HUES64 (cell line): ENCODE measurements at regions not wholly inside any gene's neighbourhood (a gene's known extent, or its start where the extent isn't known, plus 50 kb on each side); places are given as distances from the start of the nearest gene placed in this dataset.
"Not testable (repeated sequence)": the region's sequence is repeated elsewhere in the genome, so short reads cannot be mapped to it uniquely, and the experiment has no call there.

ENCODE experiments used
- H3K27ac ChIP-seq: 2 replicates; pipeline ENCODE4 v1.7.0; 2013; ENCODE audit warnings: low read depth, low read length, inconsistent platforms
- H3K27me3 ChIP-seq: 2 replicates; pipeline ENCODE4 v1.6.1; 2013; ENCODE audit warnings: mild to moderate bottlenecking, low read length; ENCODE audit not compliant: insufficient read depth
- H3K36me3 ChIP-seq: 2 replicates; pipeline ENCODE4 v1.6.1; 2013; ENCODE audit warnings: mild to moderate bottlenecking, low read length; ENCODE audit not compliant: insufficient read depth
- H3K4me1 ChIP-seq: 2 replicates; pipeline ENCODE4 v1.6.1; 2013; ENCODE audit warnings: mild to moderate bottlenecking, low read length, moderate library complexity; ENCODE audit not compliant: insufficient read depth
- H3K4me3 ChIP-seq: 2 replicates; pipeline ENCODE4 v1.5.1; 2013; ENCODE audit warnings: mild to moderate bottlenecking, low read length, moderate library complexity
- H3K9ac ChIP-seq: 2 replicates; pipeline ENCODE4 v1.6.1; 2013; ENCODE audit warnings: mild to moderate bottlenecking, low read depth, low read length
- H3K9me3 ChIP-seq: 2 replicates; pipeline ENCODE4 v1.6.1; 2013; ENCODE audit warnings: low read depth, low read length; ENCODE audit not compliant: insufficient read depth
- WGBS: fragments of 150-250, 120-280 bp; methylation state at CpG from one replicate; pipeline ENCODE4 v1.1.7; 2013; ENCODE audit warnings: missing lambda C conversion rate; 5-methylcytosine and 5-hydroxymethylcytosine counted together

- Histone ChIP-seq H3K4me3 (no peak overlapping the region), H3K27ac (no peak overlapping the region), H3K9ac (no peak overlapping the region), H3K9me3 (no peaks in the 10 kb centered on the region), H3K27me3 (no peaks in the 10 kb centered on the region), H3K36me3 (no peaks in the 10 kb centered on the region), H3K4me1 (no peaks in the 10 kb centered on the region)
- 91% methylated on average over 3 of the region's 3 CpGs for WGBS
These were observed 202.3 kb upstream of the ZNF32 start for GRCh38 chr10:43851030-43851429.

GRCh38 chr10:43849551-43849950 is 200.9 kb upstream of the ZNF32 start:
- no peak overlapping the region for H3K27ac ChIP-seq
- no peaks in the 10 kb centered on the region for H3K27me3 ChIP-seq
- H3K4me3 ChIP-seq: no peak overlapping the region
- H3K4me1 ChIP-seq: no peaks in the 10 kb centered on the region
- H3K36me3 ChIP-seq: no peaks in the 10 kb centered on the region
- 94% methylated on average over 3 of the region's 3 CpGs for WGBS
- no peak overlapping the region for H3K9ac ChIP-seq
- H3K9me3 ChIP-seq: no peaks in the 10 kb centered on the region

- H3K9me3 ChIP-seq: no peaks in the 10 kb centered on the region
- no peaks in the 10 kb centered on the region for H3K36me3 ChIP-seq
- 70% methylated on average over 4 of the region's 4 CpGs for WGBS
- no peak overlapping the region for H3K27ac ChIP-seq
- H3K4me3 ChIP-seq: no peak overlapping the region
- H3K9ac ChIP-seq: no peak overlapping the region
- no peaks in the 10 kb centered on the region for H3K27me3 ChIP-seq
- H3K4me1 ChIP-seq: peaks cover 4% of the 10 kb centered on the region; the same call in 1 of the 2 replicates
These were observed 198.3 kb upstream of the ZNF32 start for GRCh38 chr10:43846968-43847367.

- 88% methylated on average over 11 of the region's 11 CpGs for WGBS
- Histone ChIP-seq H3K9me3 (no peaks in the 10 kb centered on the region), H3K4me1 (peaks cover 4% of the 10 kb centered on the region; the same call in 1 of the 2 replicates), H3K27me3 (no peaks in the 10 kb centered on the region), H3K27ac (no peak overlapping the region), H3K36me3 (no peaks in the 10 kb centered on the region), H3K9ac (no peak overlapping the region), H3K4me3 (no peak overlapping the region)
These were observed 197.6 kb upstream of the ZNF32 start for GRCh38 chr10:43846187-43846680.

GRCh38 chr10:43845121-43845520 is 196.4 kb upstream of the ZNF32 start:
- WGBS: 92% methylated on average over 5 of the region's 5 CpGs
- H3K9me3 ChIP-seq: no peaks in the 10 kb centered on the region

GRCh38 chr10:43844221-43844620 is 195.5 kb upstream of the ZNF32 start:
- H3K4me1 ChIP-seq: peaks cover 4% of the 10 kb centered on the region; the same call in 1 of the 2 replicates
- 98% methylated on average over 4 of the region's 4 CpGs for WGBS

More at GRCh38 chr10:43845121-43845520, 196.4 kb upstream of the ZNF32 start:
- Histone ChIP-seq H3K27ac (no peak overlapping the region), H3K4me3 (no peak overlapping the region), H3K9ac (no peak overlapping the region), H3K4me1 (peaks cover 4% of the 10 kb centered on the region; the same call in 1 of the 2 replicates), H3K36me3 (no peaks in the 10 kb centered on the region), H3K27me3 (no peaks in the 10 kb centered on the region)

GRCh38 chr10:43843321-43844101 is 194.8 kb upstream of the ZNF32 start:
- peaks cover 4% of the 10 kb centered on the region; the same call in 1 of the 2 replicates for H3K4me1 ChIP-seq
- WGBS: 93% methylated on average over 9 of the region's 9 CpGs
- no peaks in the 10 kb centered on the region for H3K36me3 ChIP-seq
- no peak overlapping the region for H3K27ac ChIP-seq
- no peak overlapping the region for H3K9ac ChIP-seq
- H3K9me3 ChIP-seq: no peaks in the 10 kb centered on the region
- no peak overlapping the region for H3K4me3 ChIP-seq
- H3K27me3 ChIP-seq: no peaks in the 10 kb centered on the region

More at GRCh38 chr10:43844221-43844620, 195.5 kb upstream of the ZNF32 start:
- no peak overlapping the region for H3K9ac ChIP-seq
- no peak overlapping the region for H3K27ac ChIP-seq
- H3K4me3 ChIP-seq: no peak overlapping the region
- H3K36me3 ChIP-seq: no peaks in the 10 kb centered on the region
- no peaks in the 10 kb centered on the region for H3K27me3 ChIP-seq
- no peaks in the 10 kb centered on the region for H3K9me3 ChIP-seq

- Histone ChIP-seq H3K36me3 (no peaks in the 10 kb centered on the region), H3K27ac (no peak overlapping the region), H3K4me3 (no peak overlapping the region), H3K27me3 (no peaks in the 10 kb centered on the region), H3K9me3 (no peaks in the 10 kb centered on the region), H3K4me1 (peaks cover 4% of the 10 kb centered on the region; the same call in 1 of the 2 replicates), H3K9ac (no peak overlapping the region)
- WGBS: 81% methylated on average over 9 of the region's 9 CpGs
These were observed 193.8 kb upstream of the ZNF32 start for GRCh38 chr10:43842496-43842895.

- no peak overlapping the region for H3K9ac ChIP-seq
- no peaks in the 10 kb centered on the region for H3K36me3 ChIP-seq
- 85% methylated on average over 6 of the region's 6 CpGs for WGBS
These were observed 193.4 kb upstream of the ZNF32 start for GRCh38 chr10:43842072-43842471.

GRCh38 chr10:43839973-43840372 is 191.3 kb upstream of the ZNF32 start:
- H3K9me3 ChIP-seq: no peaks in the 10 kb centered on the region
- 87% methylated on average over 3 of the region's 3 CpGs for WGBS
- no peak overlapping the region for H3K27ac ChIP-seq
- peaks cover 4% of the 10 kb centered on the region; the same call in 1 of the 2 replicates for H3K4me1 ChIP-seq
- no peak overlapping the region for H3K4me3 ChIP-seq
- no peaks in the 10 kb centered on the region for H3K36me3 ChIP-seq
- no peaks in the 10 kb centered on the region for H3K27me3 ChIP-seq
- no peak overlapping the region for H3K9ac ChIP-seq

More at GRCh38 chr10:43842072-43842471, 193.4 kb upstream of the ZNF32 start:
- Histone ChIP-seq H3K27ac (no peak overlapping the region), H3K4me3 (no peak overlapping the region), H3K27me3 (no peaks in the 10 kb centered on the region), H3K4me1 (peaks cover 4% of the 10 kb centered on the region; the same call in 1 of the 2 replicates), H3K9me3 (no peaks in the 10 kb centered on the region)

- not testable (repeated sequence) for H3K9me3 ChIP-seq, H3K27ac ChIP-seq, H3K4me1 ChIP-seq, H3K9ac ChIP-seq, H3K36me3 ChIP-seq, H3K27me3 ChIP-seq, H3K4me3 ChIP-seq
- 90% methylated on average over 2 of the region's 2 CpGs for WGBS
These were observed 186.1 kb upstream of the ZNF32 start for GRCh38 chr10:43834751-43835150.
